Dedifferentiated amniotic fluid mesenchymal stem cell (primary cell): ENCODE measurements at regions not wholly inside any gene's neighbourhood (a gene's known extent, or its start where the extent isn't known, plus 50 kb on each side); places are given as distances from the start of the nearest gene placed in this dataset.
"Not testable (repeated sequence)": the region's sequence is repeated elsewhere in the genome, so short reads cannot be mapped to it uniquely, and the experiment has no call there.

Source experiments
- DNase-seq: peaks from one replicate; pipeline ENCODE4 v3.0.0-alpha.2; 2016; ENCODE audit errors: extremely low spot score

DNA sequence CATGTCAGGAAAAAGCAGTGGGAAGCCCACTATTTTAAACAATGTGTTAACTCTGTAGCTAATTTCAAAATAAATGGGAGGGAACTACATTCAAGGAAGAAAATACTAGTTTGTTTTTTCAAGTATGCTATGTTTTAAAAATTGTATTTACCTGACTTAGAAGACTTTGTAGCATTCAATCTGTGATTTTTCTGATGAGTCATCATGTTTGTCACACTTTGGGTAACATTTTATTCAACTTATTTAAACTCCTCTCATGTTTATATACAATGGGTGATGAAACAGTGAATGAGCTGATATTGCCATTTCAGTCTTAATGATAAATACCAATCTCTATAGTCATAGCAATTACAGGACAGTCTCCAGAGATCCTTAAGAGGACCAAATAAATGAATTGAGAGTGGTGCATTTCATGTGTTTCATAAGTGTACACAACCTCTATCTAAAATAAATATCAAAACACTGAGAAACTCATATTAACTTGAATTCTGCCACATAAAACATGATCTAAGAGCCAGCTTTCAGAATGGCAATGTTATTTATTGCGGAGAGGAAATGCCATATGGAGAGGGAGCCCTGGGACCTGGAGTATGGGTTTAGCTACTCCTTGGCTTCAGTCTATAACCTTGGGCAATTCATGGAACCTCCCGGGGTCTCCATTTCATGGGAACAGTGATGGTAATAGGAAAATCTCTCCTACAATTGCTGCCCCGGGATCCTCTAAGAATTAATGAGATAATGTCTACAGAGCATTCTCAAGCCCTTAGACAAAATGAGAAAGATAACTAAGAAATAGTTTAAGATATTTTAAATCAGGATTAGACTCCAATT, 913.9 kb downstream of the TLE4 start:
- DNase-seq: no peak

DNA sequence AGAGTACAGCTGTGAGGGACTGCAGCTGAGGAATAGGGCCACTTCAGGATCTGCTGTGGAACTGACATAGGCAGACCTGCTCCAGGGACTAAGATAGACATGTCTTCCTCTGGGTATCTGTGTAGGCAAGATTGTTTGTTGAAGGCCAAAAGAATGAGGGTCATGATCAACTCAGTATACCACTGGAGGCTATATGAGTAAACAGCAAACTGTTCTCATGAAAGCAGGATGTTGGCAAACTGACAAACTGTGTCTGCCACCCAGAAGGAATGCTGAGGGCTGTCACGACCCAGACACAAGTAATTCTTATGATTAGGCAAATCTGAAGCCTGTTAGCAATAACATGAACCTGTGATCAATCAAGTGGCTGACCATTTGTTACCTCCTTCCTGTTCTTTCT, 910.5 kb downstream of the TLE4 start:
- not testable (repeated sequence) for DNase-seq

DNA sequence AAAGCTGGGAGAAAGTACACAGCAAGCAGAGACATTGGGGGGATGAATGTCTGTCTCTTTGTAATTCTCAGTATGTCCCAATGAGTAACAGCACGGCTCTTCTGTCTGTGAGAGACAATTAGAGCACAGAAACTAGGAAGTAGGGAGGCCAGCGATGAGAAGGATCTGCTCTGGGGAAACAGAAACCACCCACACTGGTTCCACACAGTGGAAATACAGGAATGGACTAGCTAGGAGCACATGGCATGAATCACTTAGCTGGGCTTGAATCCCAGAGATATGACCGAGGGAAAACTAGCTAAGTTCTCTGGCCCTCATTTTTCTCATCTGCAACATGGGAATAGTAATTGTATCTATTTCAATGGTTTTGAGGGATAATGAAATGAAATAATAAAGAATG, 895.9 kb downstream of the TLE4 start:
- DNase-seq: no peak

DNA sequence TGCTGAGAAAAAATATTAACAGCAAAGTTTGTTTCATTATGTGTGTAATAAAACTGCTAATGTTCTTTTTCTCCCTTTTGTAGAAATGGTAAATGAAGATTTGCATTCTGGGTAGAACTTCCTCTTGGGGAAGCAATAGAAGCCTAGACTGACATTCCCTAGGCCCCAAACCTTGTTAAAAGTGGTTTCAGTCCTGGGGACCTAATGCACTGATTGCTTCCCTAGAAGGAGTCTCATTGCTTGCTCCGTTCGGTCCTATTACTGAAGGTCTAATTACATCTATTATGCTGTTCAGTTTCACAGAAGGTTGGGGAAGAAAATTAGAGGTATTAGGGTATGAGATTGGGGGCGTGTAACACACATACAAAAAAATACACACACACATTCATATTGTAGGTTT, 893.8 kb downstream of the TLE4 start:
- no peak for DNase-seq

DNA sequence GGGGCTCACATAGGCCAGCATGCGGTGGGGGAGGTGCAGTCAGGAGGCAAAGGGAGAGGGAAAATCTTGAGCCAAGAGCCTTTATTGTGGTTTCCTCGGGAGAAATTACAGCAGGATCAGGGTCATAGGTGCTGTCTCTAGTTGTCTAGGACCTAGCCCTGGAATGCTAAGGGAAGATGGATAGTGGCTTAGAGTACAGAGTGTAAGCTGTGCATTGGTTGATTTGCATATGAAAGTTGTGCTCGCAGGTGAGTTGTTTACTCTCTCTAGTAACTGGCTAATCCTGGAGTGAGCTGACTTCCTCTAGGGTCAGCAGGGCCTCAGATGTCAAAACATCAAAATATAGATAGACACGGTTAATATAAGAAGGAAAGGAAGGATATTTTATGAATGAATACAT, 877.7 kb downstream of the TLE4 start:
- no peak for DNase-seq

DNA sequence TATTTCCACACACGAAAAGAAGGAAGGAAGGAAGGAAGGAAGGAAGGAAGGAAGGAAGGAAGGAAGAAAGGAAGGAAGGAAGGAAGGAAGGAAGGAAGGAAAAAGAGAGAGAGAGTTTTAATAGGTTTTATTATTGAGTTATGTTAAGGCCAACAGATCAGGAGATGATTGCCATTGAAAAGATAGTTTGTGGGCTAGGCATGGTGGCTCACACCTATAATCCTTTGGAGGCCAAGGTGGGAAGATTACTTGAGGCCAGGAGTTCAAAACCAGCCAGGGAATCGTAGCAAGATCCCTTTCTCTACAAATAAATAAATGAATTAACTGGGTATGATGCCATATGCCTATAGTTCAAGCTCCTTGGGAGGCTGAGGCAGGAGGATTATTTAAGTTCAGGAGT, 877.2 kb downstream of the TLE4 start:
- no peak for DNase-seq

DNA sequence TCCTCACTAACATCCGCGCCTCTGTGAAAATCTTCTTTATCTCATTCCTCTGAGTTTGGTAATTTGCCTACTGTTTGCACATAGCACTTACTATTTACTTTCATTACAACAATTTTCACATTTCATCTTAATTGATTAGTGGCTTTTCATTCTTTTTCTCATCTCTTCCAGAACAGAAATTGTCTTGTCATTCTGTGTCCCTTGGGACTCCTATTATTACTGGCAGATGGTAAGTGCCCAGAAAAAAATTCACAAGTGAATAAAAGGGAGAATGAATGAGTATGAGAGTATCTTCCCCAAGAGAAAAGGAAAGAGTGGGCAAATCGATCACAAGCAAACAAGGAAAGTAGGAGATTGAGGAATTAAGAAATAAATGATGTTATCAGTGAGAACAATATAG, 876.1 kb downstream of the TLE4 start:
- no peak for DNase-seq

DNA sequence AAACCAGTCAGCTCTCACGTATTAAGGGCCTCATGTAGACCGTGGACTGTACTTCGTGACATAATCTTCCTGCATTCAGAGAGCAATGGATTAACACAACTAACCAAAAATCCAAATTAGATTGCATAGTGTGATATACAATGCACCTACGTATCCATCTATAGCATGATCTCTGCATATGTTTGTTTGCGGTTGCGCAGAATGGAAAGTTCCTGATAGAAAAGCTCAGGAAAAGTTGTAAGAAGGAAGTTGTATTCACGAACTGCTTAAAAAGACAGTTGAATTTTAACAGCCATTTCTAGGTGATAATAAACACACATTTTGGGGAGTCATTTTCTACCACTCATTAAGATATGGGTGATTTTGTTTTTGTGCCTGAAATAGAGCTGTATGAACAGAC, 869.0 kb downstream of the TLE4 start:
- DNase-seq: no peak

DNA sequence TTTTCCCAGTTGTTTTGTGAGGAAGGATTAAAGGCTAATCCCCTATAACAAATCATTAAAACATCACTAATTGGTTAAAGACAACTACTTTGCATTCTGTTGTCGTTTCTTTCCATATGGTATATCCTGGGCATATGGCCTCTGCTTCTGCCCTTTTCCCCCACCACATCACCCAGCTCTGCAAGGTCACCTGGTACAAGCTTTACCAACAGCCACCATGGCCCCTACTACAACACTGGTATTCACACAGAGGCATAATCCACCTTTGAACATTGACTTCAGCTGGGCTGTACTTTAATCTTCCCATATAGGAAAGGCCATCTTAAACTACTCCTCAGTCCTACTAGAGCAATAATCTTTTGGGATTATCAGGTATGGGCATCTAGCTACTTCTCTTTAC, 866.1 kb downstream of the TLE4 start:
- DNase-seq: no peak

DNA sequence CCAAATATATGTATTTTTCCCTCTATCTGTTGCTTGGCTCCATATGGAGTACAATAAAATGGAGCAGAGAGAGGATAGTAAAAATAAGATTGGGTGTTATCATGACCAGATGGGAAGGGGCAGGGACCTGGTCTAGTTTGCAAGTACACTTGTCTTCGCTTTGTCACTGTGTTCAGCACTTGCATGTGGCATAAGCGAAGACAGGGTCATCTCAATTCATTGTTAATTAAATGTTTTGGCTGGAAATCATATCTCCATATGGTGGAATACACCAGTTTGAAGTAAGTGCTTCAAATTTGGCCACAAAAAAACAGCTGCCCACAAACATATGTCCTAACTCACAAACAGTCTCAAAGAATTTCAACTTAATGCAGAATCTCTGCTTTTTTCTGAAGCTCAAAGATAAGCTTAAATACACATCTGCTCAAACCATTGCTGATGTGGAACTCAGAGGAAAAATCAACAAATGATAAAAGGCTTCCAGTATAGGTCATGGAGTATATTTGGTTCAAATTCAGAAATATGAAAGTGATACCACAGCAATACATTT, 865.4 kb downstream of the TLE4 start:
- no peak for DNase-seq

DNA sequence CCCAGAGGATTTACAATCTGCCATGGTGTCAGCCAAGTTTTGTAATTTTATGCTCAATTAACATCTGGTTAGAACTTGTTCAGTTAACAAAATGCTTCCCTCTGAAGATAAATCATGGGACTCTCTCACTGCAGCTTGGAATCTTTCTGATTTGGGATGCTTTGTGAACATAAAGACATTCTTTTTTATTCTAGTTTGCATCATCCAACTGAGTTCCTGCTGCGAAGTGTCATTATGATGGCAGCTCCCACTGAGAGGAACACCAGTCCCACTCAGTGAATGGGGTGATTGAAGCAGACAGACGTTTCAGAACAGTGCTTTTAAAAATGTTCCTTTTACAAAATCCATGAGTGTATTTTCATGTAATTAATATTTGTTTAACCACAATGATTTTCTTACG, 863.8 kb downstream of the TLE4 start:
- no peak for DNase-seq

DNA sequence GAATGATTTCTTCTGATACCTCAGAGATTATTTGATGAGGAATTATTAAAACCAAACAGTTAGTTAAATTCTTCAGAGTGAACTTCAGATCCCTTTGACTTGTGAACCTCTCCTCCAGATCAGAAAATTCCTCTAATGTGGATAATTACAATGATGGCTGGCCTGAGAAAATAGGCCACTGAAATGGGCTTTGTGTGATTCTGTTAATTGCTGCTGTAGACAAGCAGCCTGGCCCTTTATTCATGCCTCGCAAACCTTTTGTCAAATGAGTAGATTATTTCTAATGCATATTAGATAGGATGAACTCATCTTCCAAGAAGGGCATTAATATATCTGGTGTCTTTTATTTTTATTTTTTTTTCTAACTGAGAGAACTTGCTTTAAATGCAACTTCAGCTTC, 855.2 kb downstream of the TLE4 start:
- no peak for DNase-seq

DNA sequence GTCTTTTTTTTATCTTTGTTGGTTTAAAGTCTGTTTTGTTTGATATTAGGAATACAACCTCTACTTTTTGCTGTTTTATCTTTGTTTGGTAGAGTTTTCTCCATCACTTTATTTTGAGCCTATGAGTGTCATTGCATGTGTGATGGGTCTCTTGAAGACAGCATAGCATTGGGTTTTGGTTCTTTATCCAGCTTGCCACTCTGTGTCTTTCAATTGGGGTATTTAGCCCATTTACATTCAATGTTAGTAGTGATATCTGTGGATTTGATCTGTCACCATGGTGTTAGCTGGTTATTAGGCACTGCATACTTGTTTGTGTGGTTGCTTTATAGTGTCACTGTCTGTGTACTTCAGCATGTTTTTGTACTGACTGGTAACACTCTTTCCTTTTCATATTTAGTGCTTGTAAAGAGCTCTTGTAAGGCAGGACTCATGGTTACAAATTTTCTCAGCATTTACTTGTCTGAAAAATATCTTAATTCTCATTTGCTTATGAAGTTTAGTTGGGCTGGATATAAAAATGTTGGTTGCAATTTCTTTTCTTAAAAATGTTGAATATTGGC, 845.5 kb downstream of the TLE4 start:
- DNase-seq: no peak

DNA sequence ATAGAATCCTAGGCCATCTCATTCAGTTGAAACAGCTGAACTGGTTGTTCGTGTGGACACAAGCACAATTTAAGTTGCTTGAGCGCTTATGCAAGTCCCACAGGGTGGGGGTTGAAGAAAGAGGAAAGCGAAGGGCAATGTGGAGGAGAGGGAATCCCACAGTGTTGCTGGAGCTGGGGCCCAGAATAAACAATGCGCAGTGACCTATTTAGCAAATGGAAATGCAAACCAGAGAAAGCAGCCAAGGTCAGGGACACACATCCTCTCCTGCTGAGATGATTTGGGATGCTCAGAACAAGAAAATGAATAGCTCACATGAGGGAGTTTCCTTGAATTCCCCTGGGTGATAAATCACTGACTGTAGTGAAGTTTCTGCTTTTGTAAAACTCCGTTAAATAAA, 838.3 kb downstream of the TLE4 start:
- no peak for DNase-seq

DNA sequence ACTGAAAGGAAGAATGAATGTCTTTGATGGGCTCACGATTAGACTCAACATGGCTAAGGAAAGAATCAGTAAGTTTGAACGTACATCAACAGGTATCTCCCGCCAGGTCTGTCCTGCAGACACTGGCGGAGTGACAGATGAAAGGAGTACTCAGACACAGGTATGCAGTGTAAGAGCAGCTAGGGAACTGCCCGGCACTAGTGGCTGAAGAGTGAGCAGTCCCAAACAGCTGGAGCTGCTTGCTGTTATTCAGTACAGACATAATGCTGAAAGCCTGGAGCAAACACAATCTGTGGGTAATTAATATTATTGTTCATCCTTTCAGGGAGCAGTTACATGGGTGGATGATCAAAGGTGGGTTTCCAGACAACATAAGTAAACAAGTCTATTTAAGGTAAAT, 835.5 kb downstream of the TLE4 start:
- no peak for DNase-seq

DNA sequence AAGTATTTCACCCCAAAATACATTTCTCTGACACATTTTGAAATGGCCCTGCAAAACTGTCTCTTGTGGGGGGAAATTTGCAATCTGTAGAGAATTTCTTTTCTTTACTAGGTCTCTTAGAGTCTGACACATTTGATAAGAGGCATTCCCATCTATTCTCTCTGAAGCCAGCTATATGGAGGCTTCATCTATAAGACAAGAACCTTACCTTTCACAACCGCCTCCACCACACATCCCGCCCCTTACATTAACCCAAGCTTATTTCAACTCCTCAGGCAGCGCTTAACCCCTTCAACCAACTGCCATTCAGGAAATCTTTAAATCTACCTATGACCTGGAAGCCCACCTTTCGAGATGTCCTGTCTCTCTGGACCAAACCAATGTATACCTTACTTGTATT, 829.5 kb downstream of the TLE4 start:
- no peak for DNase-seq

DNA sequence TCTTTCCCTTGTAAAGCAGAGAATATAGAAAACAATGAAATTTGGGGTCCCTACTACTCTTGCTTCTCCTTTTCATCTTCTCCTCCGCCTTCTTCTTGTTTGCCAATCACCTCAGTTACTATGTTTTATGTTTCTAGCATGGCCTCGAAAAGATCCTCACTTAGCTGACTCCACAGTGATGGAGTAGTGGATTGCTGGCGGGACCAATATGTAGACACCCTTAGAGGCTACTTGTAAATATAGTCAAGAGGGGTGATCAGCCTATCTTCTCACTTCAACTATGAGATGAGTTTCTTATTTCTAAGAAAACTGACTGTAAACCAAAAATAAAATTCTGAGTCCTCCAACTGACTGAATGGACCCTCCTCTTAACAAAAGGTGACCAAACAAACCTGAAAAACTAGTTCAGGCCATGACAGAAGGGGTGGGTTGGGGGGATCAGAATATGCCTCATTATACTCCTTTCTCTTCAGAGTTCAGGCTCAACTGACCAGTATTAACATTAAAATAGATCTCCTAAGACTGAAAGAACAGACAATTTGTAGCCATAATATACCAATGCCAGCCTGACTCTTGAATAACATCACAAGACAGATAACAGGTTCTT, 829.0 kb downstream of the TLE4 start:
- no peak for DNase-seq

DNA sequence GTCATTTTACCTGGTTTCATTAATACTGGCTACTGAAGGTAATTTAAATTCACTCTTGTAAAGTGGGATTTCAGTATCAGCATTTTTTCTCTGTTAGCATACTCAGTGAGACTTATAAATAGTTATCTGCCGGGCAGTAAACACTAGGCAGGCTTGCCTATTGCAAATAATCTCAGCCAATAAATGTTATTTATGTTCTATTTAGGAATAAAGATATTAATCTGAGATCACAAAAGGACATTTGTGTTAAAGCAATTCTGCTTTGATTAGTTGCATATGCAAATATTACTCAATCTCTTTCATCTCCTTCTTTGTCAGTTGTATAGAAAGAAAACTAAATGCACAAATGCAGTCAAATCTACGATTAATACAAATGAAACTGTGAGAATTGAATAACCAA, 827.8 kb downstream of the TLE4 start:
- DNase-seq: no peak

DNA sequence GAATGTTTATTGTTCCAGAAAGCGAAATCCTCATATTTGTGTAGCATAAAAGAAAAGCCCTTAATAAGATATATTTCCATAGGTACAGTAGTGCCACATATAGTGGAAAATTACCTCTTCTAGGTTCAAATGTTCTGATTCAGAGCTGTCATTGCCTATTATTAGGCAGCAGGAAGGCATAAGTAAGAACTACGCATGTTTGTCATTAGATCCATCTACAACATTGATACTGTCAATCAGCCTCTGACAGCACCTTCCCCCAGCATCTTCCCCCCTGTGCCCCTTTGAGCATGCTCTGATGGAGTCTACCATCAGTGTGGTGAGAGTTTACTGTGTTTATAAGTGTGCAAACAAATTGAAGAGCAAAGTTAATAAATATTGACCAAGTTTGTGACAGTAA, 816.1 kb downstream of the TLE4 start:
- DNase-seq: no peak

DNA sequence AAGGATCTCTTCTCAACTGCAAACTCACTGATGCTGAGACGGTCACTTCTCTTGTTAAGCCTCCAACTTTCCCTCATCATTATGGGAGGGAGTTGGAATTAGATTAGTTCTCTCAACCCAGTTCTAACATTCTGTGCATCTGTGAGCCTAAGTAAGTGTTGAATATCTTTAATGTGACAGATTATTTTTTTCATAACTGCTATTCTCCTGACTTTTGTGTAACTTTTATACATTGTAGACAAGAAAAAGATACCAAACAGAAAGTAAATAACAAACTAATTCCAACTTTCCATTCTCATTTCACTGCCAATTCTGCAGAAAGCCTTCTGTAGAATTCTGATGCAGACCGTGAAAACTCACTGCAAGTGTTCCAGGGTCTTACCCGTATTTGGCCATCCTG, 813.5 kb downstream of the TLE4 start:
- DNase-seq: no peak

DNA sequence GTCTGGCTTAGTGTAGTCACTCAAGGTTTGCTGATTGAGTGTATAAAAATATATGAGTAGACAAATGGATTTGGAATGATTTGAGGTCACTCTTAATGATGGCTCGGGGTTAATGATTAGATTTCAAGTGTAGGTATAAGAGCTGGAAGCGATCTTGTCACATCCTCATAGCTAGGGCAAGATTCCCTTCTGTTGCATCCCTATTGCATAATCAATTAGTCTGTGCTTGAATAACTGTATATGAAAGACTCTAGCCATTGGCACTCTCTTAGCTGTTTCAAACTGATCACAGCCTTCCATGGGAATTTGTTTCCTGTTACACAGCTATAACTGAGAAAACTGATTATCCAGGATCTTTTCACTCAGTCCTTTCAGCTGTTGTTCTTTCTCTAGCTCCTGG, 811.6 kb downstream of the TLE4 start:
- DNase-seq: no peak

DNA sequence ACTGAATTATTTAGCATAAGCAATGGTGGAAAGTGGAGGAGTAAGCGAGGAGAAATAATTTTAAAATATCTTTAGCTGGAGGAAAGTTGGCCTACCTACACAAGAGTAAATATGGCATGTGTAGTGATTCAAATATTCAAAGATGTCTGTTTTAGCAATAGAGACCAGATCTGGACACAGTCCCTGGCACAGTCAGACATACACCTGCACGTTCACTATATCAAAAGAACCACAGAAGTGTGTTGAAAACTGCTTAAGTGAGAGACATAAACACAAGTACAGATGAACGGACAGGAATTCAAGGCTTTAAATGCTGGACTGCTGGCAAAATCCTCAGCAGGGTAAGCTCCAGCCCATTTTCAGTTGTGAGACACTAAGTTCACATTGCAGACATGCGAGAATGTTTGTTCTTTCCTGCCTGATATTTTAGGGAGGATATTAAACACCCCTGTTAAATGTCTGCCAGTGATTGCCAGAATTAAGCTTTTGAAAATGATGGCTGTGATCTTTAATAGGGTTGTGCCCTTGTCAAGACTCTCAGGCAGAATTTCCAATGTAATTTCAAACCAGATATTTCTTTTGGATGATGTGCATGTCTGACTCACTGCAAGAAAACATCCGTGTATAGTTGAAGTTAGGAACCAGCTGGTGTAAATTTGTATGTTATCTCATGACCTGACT, 810.6 kb downstream of the TLE4 start:
- no peak for DNase-seq

DNA sequence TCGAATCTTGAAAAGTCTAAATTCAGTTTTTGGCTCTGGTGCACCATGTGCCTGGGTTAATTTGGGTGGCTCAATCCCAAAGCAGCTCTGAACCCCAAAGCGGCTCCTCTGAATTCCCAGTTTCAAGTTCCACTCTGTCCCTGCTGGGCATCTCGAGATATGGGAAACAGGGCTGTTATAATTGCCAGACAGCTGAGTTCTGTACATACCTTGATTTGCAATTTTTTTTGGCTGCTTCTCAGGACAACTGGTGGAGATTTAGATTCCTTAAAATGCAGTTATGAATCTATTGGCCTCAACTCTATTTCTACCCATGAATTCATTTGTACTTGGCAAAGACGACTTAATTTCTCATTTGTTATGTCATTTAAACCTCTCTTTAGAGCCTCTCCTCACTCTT, 808.5 kb downstream of the TLE4 start:
- DNase-seq: no peak
